Limb (tissue), 2 donors: ENCODE measurements at regions not wholly inside any gene's neighbourhood (a gene's known extent, or its start where the extent isn't known, plus 50 kb on each side); places are given as distances from the start of the nearest gene placed in this dataset.

Experiments
- DNase-seq, 2 donors: peaks; one replicate each; pipeline ENCODE4 v3.0.0-alpha.2; 2016; ENCODE audit errors: extremely low spot score in 2 of 2

- no peak for DNase-seq
Observed at GRCh38 chr18:56319953-56320352, 318.4 kb downstream of the TXNL1 start.

DNA sequence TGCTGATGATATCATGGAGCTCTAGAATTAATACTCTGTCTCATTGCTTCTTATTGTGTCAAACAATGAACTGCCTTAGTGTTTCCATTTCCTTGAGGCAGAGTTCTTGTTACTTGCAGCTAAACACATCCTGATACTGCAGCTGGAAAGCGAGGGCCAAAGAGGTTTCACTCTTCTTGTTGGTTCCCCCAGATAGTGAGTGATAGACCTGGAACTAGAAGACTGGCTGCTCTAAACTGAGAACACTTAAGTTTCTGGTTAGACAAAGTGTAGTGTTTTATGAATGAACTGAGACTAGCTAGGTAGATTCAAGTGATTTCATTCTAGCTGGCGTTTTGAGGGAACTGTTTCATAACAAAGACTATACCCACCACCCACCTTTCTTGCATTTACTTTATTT is 321.7 kb downstream of the TXNL1 start:
- no peak for DNase-seq

- DNase-seq = no peak
Observed at GRCh38 chr18:56315363-56315762, 323.0 kb downstream of the TXNL1 start.

- DNase-seq = no peak
Observed at GRCh38 chr18:56314396-56314795, 324.0 kb downstream of the TXNL1 start.

DNA sequence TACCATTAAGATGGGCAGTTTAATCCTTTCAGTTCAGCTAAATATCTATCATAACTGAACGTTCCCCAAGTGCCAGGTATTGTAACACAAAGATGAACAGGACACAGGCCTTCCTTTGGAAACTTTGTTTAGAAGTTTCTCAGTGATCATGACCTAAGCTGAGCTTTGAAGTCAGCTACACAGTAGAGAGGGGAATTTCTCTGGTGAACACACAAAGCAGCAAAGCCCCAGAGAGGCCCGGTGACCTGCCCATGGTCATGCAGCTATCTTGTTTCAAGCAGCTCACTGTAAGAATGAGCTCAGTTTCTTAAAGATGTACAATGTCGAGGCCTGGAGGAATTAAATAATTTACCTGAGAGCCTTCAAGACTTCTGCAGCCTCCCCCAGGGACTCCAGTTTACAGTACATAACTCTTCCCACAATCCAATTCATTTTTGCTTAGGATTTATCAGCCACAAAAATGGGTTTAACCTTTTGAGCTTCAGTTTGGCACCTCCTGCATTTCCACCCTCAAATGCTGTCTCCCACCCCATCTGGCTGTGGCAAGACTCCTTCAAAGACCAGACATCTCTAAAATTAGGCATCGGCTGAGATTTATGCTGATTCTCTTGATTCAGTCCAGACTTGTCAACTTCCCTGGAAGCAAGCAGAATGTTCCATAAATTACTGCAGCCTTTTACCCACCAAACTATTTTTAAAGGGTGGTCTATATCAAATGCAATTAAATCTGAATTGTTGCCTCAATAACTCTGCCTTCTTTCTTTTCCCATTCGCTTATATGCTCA is 325.6 kb downstream of the TXNL1 start:
- DNase-seq = no peak

DNA sequence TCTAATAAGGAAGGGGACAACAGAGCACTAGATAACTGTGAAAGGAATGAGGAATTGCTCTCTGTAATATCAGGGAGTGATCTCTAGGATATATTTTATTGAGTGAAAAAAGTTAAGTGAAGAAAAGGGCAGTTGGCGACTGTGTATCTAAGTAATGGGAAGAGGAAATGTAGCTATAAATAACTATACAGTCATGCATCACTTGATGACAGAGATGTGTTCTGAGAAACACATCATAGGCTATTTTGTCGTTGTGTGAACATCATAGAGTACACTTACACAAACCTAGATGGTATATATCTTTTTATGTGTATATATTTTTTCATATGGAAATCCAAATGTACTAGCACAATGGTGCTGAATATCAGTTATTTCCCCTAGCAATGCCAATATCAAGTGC is 329.3 kb downstream of the TXNL1 start:
- no peak for DNase-seq

DNA sequence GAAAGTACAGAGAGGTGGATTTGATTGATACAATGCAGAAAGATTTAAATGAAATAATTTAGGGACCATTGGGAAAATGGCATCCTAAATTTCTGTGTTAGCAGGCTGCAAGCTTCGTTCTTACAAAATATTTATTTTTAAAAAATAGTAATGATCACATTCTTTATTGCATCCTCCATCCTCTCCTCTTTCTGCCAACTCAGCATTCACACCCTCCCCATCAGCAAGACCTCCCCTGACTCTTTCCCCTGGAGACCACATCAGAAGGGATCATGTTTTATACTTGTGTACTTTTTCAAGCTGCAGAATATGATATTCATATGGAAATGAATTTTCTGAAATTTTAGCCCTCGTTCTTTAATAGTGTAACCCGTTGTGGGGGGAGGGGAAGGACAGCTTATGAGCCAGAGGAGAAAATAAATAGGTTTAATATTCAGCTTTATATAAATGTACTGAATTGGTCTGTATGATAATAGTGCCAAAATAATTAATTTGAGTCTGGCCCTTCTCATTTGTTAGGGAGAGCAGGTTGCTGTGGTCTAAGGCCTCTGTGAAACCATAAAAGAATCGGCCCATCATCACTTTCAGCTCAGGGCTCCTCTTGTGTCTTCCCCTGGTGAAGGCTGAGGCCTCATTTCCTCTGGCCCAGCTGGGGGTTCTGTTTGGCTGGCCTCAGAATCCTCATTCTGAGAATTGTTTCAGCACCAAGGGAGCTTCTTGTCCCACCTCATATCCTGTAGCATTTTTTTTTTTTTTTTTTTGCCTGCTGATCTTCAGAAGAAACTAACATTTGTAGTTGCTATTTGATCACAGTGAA is 330.8 kb downstream of the TXNL1 start:
- no peak for DNase-seq

GRCh38 chr18:56306797-56307196 is 331.6 kb downstream of the TXNL1 start:
- no peak for DNase-seq

DNA sequence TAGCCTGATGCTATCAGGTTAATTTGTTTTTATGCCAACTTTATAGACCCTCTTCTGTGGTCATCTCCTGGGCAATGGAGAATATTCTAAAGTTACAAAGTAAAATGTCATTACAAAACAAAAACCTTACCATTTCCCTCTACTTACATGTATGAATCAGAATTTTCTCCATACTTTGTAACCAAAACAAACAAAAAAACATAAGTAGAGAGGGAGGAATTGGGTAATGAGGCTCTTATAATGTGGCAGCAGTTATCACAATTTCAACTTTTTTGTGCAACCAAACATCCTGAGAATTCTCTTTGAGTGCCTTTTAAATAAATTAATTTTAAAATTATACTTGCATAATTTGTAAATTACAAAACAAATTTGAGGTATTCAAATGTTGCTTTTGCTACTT is 332.8 kb downstream of the TXNL1 start:
- DNase-seq = no peak

DNA sequence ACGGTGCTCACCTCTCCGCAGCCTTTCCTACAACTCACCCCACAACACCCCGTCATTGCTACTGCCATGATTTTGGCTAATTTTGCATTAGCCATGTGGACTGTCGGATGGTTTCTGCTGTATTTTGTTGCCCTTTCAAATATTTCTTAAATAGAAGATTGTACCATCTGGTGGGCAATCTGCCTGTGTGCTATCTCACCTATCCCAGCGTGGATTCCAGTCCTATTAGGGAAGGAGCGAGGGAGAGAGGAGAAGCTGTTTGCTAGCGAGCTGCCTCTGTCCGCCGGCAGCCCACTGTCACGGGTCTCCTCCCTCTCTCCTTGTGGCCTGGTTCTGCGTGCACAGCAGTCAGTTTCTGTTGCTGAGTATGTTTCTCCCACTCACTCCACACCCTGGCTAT is 336.2 kb downstream of the TXNL1 start:
- no peak for DNase-seq

GRCh38 chr18:56299740-56300139 is 338.7 kb downstream of the TXNL1 start:
- no peak for DNase-seq

- DNase-seq = no peak
Observed at GRCh38 chr18:56298935-56299334, 339.5 kb downstream of the TXNL1 start.

- no peak for DNase-seq
Observed at GRCh38 chr18:56296381-56296780, 342.0 kb downstream of the TXNL1 start.

DNA sequence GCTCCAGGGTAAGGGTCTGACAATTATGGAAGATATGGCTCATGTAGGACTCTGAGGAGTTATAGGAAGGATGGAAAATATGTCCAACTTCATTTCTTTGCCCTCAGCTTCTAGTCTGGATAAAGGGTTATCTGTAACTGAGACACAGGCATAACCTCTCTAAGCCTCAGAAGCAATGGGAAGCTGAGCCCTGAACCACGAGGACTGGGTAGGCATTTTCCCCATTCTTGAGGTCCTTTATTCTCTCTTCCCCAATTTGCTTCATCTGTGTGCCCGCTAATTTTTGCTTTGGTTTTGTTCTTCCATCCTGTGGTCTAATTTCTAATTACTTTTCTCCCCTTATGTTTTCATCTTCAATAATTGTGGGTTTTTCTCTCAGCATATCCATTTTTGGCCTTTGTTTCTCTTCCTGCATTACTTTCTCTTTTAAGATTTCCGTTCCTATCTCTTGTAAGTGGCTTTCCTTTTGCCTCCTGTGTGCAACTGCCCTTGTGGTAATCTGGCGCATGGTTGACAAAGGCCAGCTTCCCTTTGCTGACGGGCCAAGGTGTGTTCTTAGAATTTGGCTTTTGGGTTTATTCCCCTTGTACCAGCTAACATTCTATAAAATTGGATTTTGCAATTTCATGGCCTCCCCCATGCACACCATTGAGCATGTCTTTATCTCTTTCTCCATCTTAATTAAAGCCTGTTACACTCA is 343.8 kb downstream of the TXNL1 start:
- no peak for DNase-seq

DNA sequence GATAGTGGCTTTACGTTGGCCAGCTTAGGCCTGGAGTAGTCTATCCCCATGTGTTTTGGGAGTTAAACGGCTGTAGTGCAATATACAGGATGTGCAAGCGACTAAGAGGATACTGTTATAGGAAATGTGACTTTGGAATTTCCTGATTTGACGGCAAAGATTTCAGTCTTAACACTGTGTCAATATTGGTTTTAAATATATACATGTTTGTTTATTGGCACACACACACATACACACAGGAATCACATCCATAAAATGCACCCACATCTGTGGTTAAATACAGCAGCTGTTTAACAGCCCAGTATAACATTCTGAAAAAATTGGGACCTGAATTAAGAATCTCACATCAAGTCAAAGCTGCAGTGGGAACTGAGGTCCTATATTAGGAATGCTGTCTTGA is 347.1 kb downstream of the TXNL1 start:
- peak in 1 of 2 donors; percentile 15 for DNase-seq

DNA sequence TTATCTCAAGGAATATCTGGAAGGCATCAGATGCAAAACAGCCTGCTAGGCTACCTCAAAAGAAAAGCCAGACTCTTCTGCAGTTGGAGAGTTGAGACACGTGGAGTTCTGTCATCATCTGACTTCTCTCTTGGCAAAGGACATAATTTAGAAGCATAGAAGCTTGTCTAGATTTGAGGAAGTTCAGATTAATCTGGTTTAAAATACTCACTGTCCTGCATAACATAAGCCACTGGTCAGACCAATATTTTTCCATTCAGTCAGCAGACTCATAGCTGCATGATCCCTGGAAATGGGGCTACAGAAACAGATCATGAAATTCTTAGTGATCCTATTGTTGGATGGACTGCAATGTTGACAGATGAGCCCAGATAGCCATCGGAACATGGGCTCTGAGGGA is 349.0 kb downstream of the TXNL1 start:
- no peak for DNase-seq

DNA sequence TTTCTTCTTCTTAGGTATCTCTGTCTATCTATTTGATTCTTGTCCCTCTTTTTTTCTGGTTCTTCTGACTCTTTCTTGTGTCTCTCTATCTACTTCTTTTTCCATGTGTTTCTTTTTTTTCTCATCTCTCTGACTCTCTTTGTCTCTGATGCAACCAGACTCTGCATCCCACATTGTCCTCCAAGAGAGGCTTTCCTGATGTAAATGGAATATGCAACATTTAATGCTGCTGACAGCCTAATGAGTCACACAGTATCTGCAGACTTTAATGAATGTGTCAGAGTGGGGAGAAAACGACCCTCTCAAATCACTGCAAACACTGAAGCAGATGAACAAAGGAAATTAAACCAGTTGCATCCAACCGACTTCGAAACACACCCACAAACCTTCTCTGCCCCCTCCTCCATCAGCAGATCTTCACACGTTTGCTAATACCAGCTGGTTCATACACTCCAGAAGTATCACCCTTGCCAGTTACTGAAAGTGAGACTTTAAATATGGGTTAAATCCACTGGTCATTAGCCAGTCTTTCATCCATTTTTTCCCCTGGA is 351.5 kb downstream of the TXNL1 start:
- DNase-seq = no peak

DNA sequence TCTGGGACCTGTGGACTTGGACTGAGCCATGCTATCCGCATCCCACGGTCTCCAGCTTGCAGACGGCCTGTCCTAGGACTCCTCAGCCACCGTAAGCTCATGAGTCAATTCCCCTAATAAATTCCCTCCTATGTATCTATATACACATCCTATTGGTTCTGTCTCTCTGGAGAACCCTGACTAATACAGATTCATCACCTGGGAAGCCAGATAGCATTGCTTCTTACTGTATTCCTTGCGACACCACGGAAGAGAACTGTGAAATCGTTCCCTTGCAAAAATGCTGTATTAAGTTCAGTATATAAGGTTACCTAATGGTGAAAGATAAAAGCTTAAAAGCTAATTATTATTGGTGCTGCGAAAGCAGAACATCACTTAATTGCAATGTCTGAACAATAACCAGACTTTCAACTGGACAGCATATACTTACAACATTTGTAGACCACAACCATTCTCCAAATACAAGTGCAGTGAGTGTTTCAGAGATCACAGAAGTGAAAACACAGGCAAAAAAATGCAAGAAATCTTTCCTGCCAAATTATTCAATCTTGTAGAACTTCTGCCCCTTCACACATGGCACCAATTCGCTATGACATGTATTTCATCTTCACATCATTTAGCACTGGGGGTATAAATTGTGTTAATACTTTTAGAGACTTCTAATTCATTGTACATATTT is 352.9 kb downstream of the TXNL1 start:
- DNase-seq = no peak

- no peak for DNase-seq
Observed at GRCh38 chr18:56284319-56284718, 354.1 kb downstream of the TXNL1 start.

DNA sequence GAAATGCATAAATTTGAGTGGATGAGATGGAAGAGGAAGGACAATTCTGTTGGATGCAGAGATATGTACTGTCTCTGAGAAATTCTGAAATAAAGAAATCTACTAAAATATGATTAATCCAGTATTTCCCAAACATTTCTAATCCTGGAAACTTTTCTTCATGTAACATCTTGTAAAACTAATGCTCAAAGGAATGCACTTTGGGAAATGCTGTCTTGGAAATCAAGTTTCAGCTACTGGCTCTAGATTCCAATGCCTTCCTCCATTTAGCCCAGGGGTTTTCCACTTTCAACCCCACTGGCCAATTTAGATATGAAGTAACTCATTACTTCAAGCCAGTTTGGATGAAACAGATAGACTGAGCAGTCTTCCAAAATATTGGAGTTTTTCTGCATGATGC is 355.1 kb downstream of the TXNL1 start:
- DNase-seq = no peak
